Stimulated activated CD4-positive, alpha-beta T cell treated with anti-CD3 and anti-CD28 coated beads, TNF-alpha, amount 100 ng/mL, for 4 hours (primary cell): ENCODE measurements at regions not wholly inside any gene's neighbourhood (a gene's known extent, or its start where the extent isn't known, plus 50 kb on each side); places are given as distances from the start of the nearest gene placed in this dataset.
"Not testable (repeated sequence)": the region's sequence is repeated elsewhere in the genome, so short reads cannot be mapped to it uniquely, and the experiment has no call there.

Source experiments
- DNase-seq, 3 experiments: peaks; one replicate each; pipeline ENCODE4 v3.0.0-alpha.2; 2020; ENCODE audit warnings: low read depth in 3 of 3

DNA sequence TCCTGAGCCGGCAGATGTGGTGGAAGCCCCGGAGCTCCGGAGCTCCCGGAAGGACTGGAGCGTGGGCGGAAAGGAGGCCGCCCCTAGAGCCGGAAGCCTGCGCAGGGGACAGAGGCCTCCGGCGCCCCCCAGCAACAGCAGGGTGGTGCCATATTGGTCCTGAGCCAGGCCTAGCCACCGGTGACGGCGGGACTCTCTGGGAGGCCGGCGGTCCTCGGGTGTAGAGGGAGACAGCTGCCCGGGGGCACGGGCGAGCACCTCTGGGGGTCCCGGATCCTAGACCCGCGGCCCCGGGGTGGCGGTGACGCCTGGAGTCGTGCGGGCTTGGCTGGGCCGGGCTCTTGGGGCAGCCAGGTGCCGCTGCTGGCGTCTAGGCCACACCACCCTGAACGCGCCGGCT is 1472.2 kb downstream of the FOXD4L5 start:
- not testable (repeated sequence) for DNase-seq

DNA sequence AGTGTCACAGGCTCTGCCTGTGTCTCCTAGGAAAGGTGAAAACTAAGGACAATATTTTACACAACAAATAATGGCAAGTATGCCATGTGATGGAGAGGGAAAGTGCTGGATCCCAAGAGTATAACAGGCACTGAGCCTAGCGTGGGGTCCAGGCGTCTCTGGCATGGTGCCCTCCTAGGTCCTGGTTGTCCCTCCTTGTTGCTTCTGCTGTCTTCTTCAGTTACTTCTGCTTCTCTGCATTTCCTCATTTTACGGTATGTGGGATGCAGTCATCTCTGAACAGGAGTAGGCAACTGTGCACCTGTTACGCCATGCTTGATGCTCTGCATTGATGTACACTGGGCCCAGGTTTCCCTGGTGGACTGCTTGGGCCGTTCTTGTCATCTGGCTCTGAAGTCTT is 1480.8 kb downstream of the FOXD4L5 start:
- not testable (repeated sequence) for DNase-seq

DNA sequence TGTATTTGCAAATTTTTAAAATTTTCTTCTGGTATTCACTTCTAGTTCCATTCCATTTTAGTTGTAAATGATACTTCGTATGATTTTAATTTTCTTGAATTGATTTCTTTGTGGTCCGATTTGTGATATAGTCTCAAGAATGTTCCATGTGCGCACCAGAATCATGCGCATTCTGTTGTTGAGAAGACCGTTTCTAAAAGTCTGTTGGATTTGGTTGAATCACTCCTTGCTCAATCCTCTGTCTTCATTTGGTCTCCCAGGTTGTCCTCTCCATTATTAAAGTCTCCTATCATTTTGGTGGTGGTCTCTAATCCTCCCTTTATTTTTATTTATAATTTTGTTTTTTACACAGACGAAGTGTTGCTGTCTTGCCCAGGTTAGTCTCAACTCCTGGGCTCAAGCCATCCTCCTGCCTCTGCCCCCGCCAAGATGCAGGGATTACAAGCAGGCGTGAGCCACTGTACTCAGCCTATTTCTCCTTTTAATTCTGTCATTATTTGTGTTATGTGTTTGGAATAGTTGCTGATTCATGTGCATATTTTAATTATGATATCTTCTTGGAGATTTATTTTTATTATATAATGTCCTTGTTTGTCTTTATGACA is 1490.8 kb downstream of the FOXD4L5 start:
- DNase-seq = not testable (repeated sequence)

- DNase-seq = not testable (repeated sequence)
These were observed 1497.6 kb downstream of the FOXD4L5 start for GRCh38 chr9:63787454-63787853.

GRCh38 chr9:63785059-63785458 is 1500.0 kb downstream of the FOXD4L5 start:
- not testable (repeated sequence) for DNase-seq

- not testable (repeated sequence) for DNase-seq
These were observed 1500.6 kb downstream of the FOXD4L5 start for GRCh38 chr9:63784421-63784820.

GRCh38 chr9:63781817-63782439 is 1503.1 kb downstream of the FOXD4L5 start:
- DNase-seq = not testable (repeated sequence)

DNA sequence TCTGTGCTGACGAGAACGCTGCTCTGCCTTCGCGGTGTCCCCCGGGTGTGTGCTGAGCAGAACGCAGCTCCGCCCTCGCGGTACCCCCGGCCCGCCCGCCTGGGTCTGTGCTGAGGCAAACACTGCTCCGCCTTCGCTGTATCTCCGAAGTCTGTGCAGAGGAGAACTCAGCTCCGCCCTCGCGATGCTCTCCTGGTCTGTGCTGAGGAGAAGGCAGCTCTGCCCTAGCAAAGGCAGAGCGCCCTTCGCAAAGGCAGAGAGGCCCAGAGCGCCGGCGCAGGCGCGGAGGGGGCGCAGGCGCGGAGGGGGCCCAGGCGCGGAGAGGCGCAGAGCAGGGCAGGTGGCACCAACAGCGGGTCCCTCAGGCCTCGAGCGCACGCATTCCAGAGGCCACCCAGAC is 1503.6 kb downstream of the FOXD4L5 start:
- not testable (repeated sequence) for DNase-seq

GRCh38 chr9:63776220-63776619 is 1508.8 kb downstream of the FOXD4L5 start:
- DNase-seq = not testable (repeated sequence)

- DNase-seq = not testable (repeated sequence)
These were observed 1510.0 kb downstream of the FOXD4L5 start for GRCh38 chr9:63775092-63775426.

- not testable (repeated sequence) for DNase-seq
These were observed 1510.5 kb downstream of the FOXD4L5 start for GRCh38 chr9:63774369-63775091.

GRCh38 chr9:63762230-63762629 is 1522.8 kb downstream of the FOXD4L5 start:
- not testable (repeated sequence) for DNase-seq

DNA sequence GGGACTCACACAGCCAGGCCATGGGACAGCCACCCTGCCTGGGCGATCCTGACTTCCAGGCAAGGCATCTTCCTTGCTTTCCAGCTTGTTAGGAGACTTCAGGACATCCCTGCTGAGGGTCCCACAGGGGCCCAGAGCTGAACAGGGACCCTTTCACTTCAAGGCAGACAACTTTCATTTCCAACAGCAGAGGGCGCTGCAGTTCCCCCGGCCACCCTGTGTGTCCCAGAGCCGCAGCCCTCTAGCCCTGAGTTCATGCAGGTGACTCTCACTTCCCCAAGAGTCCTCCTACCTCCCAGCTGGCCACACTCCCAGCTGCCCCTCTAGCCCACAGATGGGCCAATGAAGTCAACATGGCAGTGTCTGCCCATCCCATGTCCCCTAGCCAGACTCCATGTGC is 1556.0 kb downstream of the FOXD4L5 start:
- not testable (repeated sequence) for DNase-seq

DNA sequence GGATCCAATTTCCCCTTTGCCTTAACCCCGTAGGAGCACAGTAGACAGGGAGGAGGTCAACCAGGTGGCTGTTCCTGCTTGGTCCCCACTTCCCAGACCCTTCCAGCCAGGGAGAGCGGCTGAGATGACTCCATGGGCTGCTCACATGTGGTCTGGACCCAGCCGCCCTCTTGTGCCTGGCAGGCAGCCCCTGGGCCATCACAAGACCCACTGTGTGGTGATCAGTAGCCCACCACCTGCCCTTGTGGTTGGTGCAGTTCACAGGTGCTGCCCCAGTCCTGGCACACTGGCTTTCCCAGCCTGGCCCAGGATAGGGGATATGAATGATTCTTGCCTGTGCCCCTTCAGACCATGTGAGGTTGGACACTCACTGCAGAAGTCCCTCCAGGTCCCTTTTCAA is 1556.7 kb downstream of the FOXD4L5 start:
- DNase-seq = no peak

GRCh38 chr9:63708285-63708684 is 1576.7 kb downstream of the FOXD4L5 start:
- not testable (repeated sequence) for DNase-seq

GRCh38 chr9:63704456-63704855 is 1580.6 kb downstream of the FOXD4L5 start:
- DNase-seq = not testable (repeated sequence)

DNA sequence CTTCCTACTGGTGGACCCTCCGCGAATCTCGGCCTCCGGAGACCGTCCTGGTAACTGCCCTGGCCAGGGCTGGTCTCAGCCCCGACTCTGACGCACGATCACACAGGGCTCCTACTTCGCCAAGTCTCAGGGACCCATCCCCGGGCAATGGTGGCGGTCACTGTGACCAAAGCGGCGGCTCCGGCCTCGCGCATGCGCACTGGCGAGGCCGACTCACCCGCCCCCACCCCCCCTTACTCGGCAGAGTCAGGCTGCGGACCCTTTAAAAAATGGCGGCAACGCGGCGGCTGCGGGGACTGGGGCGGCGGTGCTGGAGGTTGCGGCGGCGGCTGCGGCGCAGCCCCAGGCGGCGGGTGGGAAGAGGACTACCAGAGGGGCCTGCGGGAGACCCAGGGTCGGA is 1581.3 kb downstream of the FOXD4L5 start:
- not testable (repeated sequence) for DNase-seq

DNA sequence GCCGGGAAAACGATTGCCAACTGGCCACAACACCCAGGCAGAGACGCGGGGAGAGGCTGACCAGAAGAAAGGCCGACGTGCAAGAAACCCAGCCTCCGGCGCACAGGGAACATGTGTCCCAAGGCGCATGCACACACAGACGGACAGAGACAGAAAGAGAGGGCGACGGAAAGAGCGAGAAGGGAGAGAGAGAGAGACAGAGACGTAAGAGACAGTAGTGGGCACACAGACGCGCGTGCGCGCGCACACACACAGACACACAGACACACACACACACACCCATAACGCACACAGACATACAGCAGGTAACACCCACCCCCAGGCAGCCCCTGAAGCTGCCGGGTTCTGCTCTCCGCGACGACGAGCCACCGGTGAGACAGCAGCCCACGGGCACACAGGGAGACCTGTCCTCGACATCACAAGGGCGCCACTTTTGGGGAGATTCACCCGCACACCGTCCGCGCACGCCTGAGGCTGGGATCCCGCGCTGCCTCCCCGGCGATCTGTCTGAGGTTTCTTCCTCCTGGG is 1581.8 kb downstream of the FOXD4L5 start:
- not testable (repeated sequence) for DNase-seq
